ENCODE measurements at regions not wholly inside any gene's neighbourhood (a gene's known extent, or its start where the extent isn't known, plus 50 kb on each side); places are given as distances from the start of the nearest gene placed in this dataset.

- TF ChIP-seq CEBPB (IDR thresholded peaks at IDR 0.05; ENCODE audit: low read depth) (no peak), CTCF (IDR thresholded peaks at IDR 0.05 in 2 of 3, conservative IDR thresholded peaks at IDR 0.05 in 1 of 3; ENCODE audit: borderline replicate concordance in 1 of 3, insufficient read depth in 1 of 3, low read depth in 2 of 3, low read length in 2 of 3) (no peak), REST (IDR thresholded peaks at IDR 0.05; ENCODE audit: low read depth) (no peak), EGR1 (IDR thresholded peaks at IDR 0.05; ENCODE audit: low read depth) (no peak), POLR2A (IDR thresholded peaks at IDR 0.05; ENCODE audit: borderline replicate concordance, extremely low read depth, insufficient read depth, insufficient read length) (no peak), ZNF274 (IDR thresholded peaks at IDR 0.05; ENCODE audit: low read depth, low read length) (no peak), SRF (IDR thresholded peaks at IDR 0.05; ENCODE audit: low read depth) (no peak), JUND (IDR thresholded peaks at IDR 0.05) (no peak), MAX (IDR thresholded peaks at IDR 0.05) (no peak), POLR2AphosphoS5 (IDR thresholded peaks at IDR 0.05; ENCODE audit: low read depth, low read length) (no peak), TCF7L2 (IDR thresholded peaks at IDR 0.05; ENCODE audit: borderline replicate concordance, extremely low read depth, insufficient read depth, insufficient read length) (no peak), EZH2 (IDR thresholded peaks at IDR 0.05) (no peak), YY1 (IDR thresholded peaks at IDR 0.05; ENCODE audit: extremely low read depth, insufficient replicate concordance, low read depth, low read length) (no peak), RAD21 (IDR thresholded peaks at IDR 0.05; ENCODE audit: low read depth) (no peak)
Measured at GRCh38 chr9:31040564-31040963, 1343.9 kb upstream of the ACO1 start.
